ENCODE measurements at regions not wholly inside any gene's neighbourhood (a gene's known extent, or its start where the extent isn't known, plus 50 kb on each side); places are given as distances from the start of the nearest gene placed in this dataset.

DNA sequence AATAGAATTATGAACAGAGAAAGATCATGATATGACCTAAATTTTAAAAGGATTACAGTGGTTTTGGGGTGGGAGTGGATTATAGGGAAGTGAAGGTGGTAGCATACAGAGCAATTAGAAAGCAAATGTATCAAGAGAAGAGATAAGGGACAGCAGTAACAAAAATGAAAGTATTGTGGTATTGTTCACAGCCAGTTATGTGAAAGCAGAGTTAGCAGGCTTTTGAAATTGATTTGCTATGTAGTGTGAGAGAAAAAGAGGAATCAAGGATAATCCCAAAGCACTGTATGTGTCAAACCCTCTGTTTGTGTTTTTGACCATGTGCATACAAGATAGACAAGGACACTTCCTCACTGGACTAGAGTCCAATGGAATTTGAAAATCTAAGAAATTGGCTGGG is 1721.4 kb downstream of the PCDH9 start:
- DNase-seq (ENCODE audit: low spot score in 2 of 2) = no peak
- TF ChIP-seq, protein P1, sequence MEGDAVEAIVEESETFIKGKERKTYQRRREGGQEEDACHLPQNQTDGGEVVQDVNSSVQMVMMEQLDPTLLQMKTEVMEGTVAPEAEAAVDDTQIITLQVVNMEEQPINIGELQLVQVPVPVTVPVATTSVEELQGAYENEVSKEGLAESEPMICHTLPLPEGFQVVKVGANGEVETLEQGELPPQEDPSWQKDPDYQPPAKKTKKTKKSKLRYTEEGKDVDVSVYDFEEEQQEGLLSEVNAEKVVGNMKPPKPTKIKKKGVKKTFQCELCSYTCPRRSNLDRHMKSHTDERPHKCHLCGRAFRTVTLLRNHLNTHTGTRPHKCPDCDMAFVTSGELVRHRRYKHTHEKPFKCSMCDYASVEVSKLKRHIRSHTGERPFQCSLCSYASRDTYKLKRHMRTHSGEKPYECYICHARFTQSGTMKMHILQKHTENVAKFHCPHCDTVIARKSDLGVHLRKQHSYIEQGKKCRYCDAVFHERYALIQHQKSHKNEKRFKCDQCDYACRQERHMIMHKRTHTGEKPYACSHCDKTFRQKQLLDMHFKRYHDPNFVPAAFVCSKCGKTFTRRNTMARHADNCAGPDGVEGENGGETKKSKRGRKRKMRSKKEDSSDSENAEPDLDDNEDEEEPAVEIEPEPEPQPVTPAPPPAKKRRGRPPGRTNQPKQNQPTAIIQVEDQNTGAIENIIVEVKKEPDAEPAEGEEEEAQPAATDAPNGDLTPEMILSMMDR (IDR thresholded peaks at IDR 0.05) = no peak
- no peak for TF ChIP-seq EP300 (IDR thresholded peaks at IDR 0.05)
- TF ChIP-seq POLR2A (IDR thresholded peaks at IDR 0.05) = no peak
- no peak for TF ChIP-seq POLR2AphosphoS5 (IDR thresholded peaks at IDR 0.05)
- H3K9me3 ChIP-seq = no peaks in the 10 kb centered on the region
- H3K27me3 ChIP-seq = no peaks in the 10 kb centered on the region
- H3K36me3 ChIP-seq = no peaks in the 10 kb centered on the region
- no peaks in the 10 kb centered on the region for H3K4me1 ChIP-seq
- H3K27ac ChIP-seq = no peak overlapping the region
- no peak overlapping the region for H3K4me3 ChIP-seq

DNA sequence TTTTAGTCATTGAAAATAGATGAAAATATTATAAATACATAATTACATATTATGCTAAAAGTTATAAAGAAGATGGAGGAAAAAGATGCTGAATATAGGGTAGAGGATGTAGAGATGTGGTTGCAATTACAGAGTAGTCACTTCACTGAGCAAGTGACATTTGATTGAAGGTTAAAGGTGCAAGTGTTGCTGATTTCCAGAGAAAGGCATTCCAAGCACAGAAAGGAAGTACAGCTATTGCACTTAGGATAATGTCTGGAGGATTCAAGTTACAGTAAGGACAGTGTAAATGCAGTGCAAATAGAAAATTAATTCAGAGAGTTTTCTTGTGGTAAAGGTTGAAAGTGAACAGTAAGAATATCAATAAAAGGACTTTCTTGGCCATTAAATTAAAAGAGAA is 1721.8 kb downstream of the PCDH9 start:
- TF ChIP-seq POLR2AphosphoS5 (IDR thresholded peaks at IDR 0.05) (no peak), POLR2A (IDR thresholded peaks at IDR 0.05) (no peak), EP300 (IDR thresholded peaks at IDR 0.05) (no peak)
- TF ChIP-seq, protein P1 (IDR thresholded peaks at IDR 0.05) = no peak

GRCh38 chr13:65505941-65506340 is 1724.2 kb downstream of the PCDH9 start:
- DNase-seq (ENCODE audit: low spot score in 2 of 2) = no peak
- H3K9me3 ChIP-seq = no peaks in the 10 kb centered on the region
- H3K4me3 ChIP-seq = no peak overlapping the region
- H3K27ac ChIP-seq = no peak overlapping the region
- no peaks in the 10 kb centered on the region for H3K27me3 ChIP-seq
- H3K36me3 ChIP-seq = no peaks in the 10 kb centered on the region
- no peak for TF ChIP-seq POLR2AphosphoS5 (IDR thresholded peaks at IDR 0.05)
- no peak for TF ChIP-seq EP300 (IDR thresholded peaks at IDR 0.05)
- TF ChIP-seq, protein P1 (IDR thresholded peaks at IDR 0.05) = no peak
- 89% methylated on average over 1 of the region's 1 CpG for WGBS
- no peaks in the 10 kb centered on the region for H3K4me1 ChIP-seq

More for the DNA sequence above, 1721.8 kb downstream of the PCDH9 start:
- Histone ChIP-seq H3K4me3 (no peak overlapping the region), H3K4me1 (no peaks in the 10 kb centered on the region), H3K9me3 (no peaks in the 10 kb centered on the region), H3K27ac (no peak overlapping the region), H3K27me3 (no peaks in the 10 kb centered on the region), H3K36me3 (no peaks in the 10 kb centered on the region)
- no peak for DNase-seq (ENCODE audit: low spot score in 2 of 2)

- no peaks in the 10 kb centered on the region for H3K9me3 ChIP-seq
- WGBS = 88% methylated on average over 1 of the region's 1 CpG
- no peaks in the 10 kb centered on the region for H3K27me3 ChIP-seq
- no peak for DNase-seq (ENCODE audit: low spot score in 2 of 2)
- no peak overlapping the region for H3K27ac ChIP-seq
- no peak overlapping the region for H3K4me3 ChIP-seq
- H3K36me3 ChIP-seq = no peaks in the 10 kb centered on the region
- no peaks in the 10 kb centered on the region for H3K4me1 ChIP-seq
- TF ChIP-seq, protein P1 (IDR thresholded peaks at IDR 0.05) = no peak
- TF ChIP-seq POLR2A (IDR thresholded peaks at IDR 0.05) = no peak
- no peak for TF ChIP-seq EP300 (IDR thresholded peaks at IDR 0.05)
- no peak for TF ChIP-seq POLR2AphosphoS5 (IDR thresholded peaks at IDR 0.05)
These were observed 1725.9 kb downstream of the PCDH9 start for GRCh38 chr13:65504213-65504612.

DNA sequence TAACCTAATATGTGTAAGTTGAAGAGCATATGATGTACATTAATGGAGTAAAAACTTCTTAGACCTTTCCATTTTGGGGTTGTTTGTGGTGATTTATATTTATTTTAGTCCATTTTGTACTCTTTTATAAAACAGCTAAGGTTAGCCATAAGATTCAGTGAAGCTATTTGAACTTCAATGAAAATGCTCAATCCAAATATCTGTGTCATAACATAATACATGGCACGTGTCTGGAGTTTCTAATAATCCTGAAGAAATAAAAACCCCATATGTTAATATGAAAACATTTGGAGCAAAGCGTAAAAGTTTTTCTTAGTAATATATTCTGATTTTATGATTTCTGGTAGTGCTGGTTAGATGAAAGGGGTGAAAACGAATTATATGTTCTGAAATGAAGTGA is 1729.7 kb downstream of the PCDH9 start:
- Histone ChIP-seq H3K9me3 (no peaks in the 10 kb centered on the region), H3K36me3 (no peaks in the 10 kb centered on the region), H3K4me1 (no peaks in the 10 kb centered on the region), H3K4me3 (no peak overlapping the region), H3K27me3 (no peaks in the 10 kb centered on the region), H3K27ac (no peak overlapping the region)
- no peak for TF ChIP-seq POLR2A (IDR thresholded peaks at IDR 0.05)
- no peak for TF ChIP-seq POLR2AphosphoS5 (IDR thresholded peaks at IDR 0.05)
- TF ChIP-seq EP300 (IDR thresholded peaks at IDR 0.05) = no peak
- TF ChIP-seq, protein P1 (IDR thresholded peaks at IDR 0.05) = no peak
- no peak for DNase-seq (ENCODE audit: low spot score in 2 of 2)
- WGBS = 51% methylated on average over 3 of the region's 3 CpGs

All from suprapubic skin (tissue), 4 donors.